Transverse colon (tissue), 3 donors: ENCODE measurements at regions not wholly inside any gene's neighbourhood (a gene's known extent, or its start where the extent isn't known, plus 50 kb on each side); places are given as distances from the start of the nearest gene placed in this dataset.

Experiments used
- CTCF ChIP-seq, 5 experiments: fragments of 200-600 bp in 3 of 5; fragments of 450-650 bp in 2 of 5; sonication (generic) in 3 of 5; IDR thresholded peaks; 1 replicate in 2 of 5; 2 replicates in 3 of 5; pipeline ENCODE4 v1.5.1; 2016 to 2017; ENCODE audit warnings: antibody characterized with exemption in 5 of 5, inconsistent platforms in 3 of 5, mild to moderate bottlenecking in 2 of 5, moderate library complexity in 1 of 5
- EP300 ChIP-seq: sonication (generic); formaldehyde crosslinking; IDR thresholded peaks from one replicate; pipeline ENCODE4 v1.6.1; 2017; ENCODE audit warnings: antibody characterized with exemption, low read depth
- POLR2A ChIP-seq: fragments of 450-650 bp; IDR thresholded peaks from one replicate; pipeline ENCODE4 v1.6.1; 2016; ENCODE audit warnings: antibody characterized with exemption, mild to moderate bottlenecking, moderate library complexity

GRCh38 chr3:26018889-26019288 is 229.0 kb downstream of the OXSM start:
- no peak for TF ChIP-seq CTCF (IDR thresholded peaks at IDR 0.05)
- no peak for TF ChIP-seq EP300
- no peak for TF ChIP-seq POLR2A
